Activated effector memory CD4-positive, alpha-beta T cell treated with anti-CD3 and anti-CD28 coated beads, Interleukin-2, amount 50 U/mL, for 16 hours (primary cell): ENCODE measurements at regions not wholly inside any gene's neighbourhood (a gene's known extent, or its start where the extent isn't known, plus 50 kb on each side); places are given as distances from the start of the nearest gene placed in this dataset.

Experiments used
- DNase-seq: peaks from one replicate; pipeline ENCODE4 v3.0.0-alpha.2; 2020

DNA sequence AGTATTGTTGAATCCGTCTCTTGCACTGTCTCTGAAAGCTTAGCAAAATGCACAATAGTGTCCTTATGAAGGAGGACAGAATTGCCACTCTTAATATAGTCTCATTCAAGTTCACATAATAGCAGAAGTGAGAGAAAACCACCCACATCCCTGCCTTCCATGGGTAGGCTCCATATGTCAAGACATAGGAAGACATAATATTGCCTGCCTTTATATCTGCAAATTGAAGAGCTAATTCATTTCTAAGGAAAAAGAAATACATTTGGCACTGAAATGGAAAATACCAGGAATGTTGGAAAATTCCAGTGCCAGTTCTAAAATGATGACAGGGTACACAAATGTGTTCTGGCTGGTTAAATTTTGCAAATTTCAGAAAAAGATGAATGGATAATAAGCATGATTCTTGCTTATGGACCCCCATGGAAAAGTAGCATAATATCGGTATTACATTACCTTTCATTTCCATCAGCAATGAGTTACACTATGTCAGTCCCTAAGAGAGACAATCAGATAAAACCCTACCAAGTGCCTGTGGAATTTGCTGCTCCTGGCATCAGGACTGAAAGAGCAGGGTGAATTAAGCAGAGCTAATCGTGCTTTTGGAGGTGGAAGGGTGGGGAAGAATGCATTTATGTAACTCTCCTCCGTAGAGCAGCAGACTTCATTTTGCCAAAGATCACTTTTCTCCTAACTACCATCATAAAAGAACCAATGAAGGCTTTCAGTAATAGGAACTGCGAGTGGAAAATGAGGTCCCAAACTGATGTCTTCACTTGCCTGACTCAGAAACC lies 312.6 kb downstream of the FGFR2 start:
- no peak for DNase-seq

DNA sequence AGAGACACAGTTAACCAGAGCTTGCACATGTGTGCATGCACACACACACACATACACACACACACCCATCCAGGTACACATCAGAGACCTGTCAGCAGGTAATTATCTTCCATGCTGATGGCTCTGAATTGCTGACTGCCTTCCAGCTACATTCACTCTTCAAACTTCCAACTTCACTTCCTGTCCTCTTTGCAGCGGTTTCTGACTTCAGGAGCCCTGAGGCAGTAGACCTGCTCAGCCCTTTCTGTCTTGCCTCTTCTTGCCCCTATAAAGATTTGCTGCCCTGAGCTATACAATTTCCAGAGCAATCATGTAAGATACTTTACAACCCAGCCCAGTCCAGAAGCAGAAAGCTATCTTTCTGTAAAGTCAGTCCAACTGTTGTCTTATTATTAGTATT lies 310.2 kb downstream of the FGFR2 start:
- DNase-seq = no peak

DNA sequence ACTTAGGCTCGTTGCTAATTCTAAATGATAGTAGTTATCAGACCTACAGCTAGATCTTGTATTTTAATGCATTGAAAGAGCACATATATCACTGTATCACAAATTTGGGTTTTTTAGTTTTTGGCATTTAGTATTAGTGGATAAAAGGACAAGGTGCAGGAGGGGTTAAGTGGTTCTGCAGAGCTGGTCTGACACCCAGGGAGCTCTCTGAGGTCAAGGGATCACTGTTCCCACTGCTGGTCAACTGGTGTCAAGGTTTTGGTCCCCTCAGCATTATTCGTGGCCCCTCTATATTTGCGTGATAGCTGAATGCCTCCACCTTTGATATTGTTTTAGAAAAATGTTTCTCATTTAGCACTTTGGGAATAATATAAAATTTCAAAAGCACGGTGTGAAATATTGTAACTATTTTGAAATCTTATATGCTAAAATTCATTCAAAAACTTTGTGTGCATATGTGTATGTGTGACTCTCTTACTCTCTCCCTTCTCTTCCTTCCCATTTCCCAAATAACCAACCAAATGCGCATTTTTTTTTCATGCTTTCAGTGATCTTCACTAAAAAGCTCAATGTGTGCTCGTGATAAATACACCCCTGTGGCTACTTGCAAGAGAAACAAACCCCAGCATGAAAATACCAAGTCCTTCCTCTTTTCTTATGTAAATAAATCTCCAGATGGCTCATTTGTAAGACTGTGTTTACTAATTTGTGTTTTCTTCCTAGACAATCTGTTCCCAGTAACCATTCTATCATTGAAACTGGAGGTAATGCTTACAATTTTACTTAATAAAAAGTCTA lies 309.2 kb downstream of the FGFR2 start:
- DNase-seq = no peak

DNA sequence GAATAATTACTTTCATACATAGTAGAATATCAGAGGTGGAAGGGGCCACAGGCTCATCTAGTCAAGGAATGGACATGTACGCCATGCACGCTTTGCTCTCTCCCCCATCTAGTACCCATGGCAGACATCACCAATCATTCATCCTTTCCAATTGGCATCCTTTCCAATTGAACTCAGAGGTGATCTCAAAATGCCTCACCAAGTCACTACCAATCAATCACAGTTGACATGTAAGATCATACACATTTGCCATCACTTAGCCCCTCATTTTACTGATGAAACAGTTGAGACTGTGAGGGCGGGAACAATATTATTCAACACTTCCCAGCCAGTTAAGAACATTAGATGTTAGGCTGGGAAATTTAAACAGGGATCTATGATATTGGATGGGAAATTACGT lies 308.4 kb downstream of the FGFR2 start:
- no peak for DNase-seq

DNA sequence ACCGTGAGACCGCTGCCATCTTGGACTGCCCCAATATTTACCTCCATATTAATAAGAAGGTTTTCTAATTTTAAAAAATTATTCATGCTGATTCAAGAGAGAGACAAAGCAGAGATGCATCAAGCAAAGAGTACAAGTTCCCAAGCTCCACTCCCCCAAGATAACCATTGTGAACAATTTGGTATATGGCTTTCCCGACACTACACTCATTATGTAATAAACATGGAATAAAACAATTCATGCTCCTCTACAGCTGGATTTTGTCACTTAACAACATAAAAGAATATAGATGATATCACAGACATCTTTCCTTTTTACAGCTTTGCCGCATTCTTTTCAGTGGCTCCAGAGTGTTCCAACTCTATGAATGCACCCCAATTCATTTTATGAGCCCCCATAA lies 307.6 kb downstream of the FGFR2 start:
- DNase-seq = no peak

DNA sequence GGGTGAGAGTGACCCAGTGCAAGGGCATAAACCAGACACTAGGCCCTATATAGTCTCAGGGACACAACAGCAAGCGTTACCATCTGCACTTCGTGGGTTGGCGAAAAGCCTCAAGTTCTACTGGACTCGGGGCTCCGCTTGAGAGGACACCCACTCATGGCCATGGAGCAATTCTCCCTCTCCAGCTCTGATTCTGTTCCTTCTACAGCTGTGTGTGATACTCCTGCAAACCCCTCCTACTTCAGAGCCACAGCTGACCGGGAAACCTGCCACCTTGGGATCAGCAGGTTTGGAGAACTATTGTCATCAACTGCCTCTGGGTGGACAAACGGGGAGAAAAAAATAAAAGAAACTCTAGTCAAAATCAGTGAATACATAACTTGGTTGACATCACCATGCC lies 306.9 kb downstream of the FGFR2 start:
- DNase-seq = no peak

DNA sequence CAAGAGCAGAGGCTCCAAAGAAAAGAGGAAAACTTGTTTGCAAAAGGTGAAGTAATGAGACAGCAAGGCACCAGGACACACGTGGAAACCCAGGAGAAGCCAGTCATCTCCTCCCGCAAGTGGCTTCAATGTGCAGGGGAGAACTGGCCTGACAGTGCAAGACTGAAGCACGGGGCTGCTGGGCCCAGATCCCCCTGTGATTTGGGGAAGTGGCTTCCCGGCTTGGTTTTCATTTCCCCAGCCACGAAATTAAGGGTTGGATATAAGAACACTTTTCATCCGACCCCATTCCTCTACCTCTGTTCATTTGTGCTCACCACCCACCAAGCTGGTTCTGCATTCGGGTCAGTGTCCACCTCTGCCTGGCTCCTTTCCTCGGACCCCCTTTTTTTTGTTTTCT lies 306.4 kb downstream of the FGFR2 start:
- no peak for DNase-seq

DNA sequence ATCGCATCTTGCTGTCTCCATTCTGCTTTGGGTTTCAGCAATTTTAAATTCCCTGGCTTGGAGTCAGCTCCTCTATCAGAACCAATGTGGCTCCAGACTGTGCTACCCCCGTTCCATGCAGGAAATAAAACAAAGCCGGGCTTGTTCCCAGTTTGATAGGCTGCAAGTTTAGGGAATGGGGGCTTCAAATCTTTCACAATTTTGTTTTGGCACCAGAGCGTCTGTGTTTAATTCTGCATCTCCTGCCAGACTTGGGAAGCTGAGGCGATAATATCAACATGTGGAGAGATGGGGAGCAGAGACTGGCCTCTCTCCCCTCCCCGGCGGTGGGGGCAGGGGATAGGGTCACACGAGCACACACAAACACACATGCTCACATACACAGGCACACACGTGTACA lies 305.9 kb downstream of the FGFR2 start:
- DNase-seq = no peak

DNA sequence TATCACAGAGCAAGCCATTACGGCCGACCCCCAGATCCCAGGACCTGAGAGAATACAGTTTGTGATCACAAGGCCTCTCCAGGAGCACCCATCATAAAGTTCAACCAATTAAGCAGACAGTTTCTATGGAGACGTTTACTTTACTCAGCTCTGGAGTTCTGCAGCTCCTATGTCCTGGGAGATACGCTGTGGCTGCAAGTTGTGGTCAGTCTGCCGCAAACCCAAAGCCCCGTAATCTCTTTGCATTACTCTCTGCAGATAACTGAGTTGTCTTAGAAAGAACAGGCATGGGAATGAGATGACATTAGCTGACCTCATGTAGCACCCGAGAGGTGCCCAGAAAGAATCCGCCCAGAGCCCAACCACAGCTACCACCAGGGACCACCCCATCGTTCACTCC lies 305.1 kb downstream of the FGFR2 start:
- DNase-seq = no peak

DNA sequence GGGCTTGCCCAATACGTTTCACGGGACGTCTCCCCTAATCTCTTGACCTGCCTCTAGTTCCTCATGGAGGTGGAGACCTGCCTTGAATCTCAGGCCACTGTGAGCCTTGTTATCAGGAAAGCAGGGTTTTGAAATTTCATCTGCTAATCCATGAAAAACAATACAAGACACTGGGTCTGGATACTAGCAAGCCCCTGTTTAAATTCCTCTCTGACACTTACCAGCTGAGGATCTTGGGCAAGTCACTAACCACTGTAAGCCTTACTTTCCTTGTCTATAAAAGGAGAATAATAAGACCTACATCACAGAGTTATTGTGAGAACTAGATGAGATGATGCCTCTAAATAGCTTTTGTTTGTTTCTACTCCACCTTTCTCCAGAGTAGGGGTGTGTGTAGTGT lies 303.6 kb downstream of the FGFR2 start:
- DNase-seq = no peak

DNA sequence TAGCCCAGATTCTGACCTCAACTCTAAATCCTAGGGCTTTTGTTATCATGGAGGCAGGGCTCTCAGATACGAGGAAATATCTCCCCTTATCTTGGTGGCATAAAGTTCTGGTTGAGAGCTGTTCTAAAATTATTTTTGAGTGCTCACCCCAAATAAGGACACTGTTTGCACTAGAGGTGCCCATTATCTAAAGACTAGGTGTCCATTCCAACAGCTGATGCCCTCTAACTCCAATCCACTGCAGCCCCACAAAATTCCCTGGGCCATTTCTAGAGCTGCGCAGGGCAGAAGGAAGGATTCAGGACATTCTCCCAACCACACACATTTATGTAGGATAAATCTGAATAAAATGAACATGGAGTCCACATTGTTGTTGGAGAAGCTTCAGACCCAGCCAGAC lies 301.9 kb downstream of the FGFR2 start:
- DNase-seq = no peak

DNA sequence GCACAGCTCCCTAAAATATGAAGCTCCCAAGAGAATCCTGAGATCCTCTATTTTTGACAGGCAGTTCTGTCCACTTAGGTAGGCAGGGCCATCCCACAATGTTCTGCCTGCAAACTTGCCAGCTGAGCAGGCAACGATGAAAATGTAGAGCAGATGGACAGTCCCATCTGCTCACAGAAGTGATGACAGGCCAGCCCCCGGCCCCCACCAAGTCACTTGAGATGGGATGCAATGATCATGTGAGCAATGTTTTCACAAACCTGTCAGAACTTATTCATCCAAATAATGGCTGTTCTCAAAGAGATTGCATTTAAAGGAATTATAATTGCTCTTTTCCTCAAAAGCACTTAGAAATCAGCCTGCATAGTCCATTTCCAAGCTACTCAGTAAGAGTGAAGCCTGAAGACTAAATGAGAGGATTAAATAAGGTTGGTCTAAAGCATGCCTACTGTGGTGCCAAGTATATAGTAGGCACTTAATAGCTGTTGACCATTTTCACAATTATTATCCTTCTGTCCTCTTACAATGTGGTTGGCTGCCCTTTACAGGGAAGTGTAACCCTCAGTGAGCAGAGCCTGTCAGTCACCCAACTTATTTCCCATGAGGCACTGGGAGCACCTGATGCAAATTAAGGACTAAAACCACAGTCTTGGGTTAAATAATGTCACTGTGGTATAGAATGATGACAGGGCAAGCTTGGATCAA lies 301.2 kb downstream of the FGFR2 start:
- no peak for DNase-seq

DNA sequence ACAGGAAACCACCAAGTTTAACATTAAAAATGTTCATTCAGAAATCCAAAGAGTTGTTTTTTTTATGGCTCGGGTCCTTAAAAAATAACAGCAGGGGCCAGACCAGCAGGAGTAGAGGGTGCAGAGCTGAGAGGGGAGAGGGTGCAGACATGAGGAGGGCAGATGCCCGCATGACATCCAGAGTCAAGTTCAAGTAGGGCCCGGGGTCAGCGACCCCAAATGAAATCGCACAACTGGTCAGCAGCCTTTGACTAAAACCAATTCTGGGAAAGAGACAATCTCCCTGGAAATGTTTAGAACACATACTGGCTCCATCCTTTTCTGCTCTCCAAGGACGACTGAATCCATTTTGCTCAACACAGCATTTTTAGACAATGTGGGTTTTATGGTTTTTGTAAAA lies 297.5 kb downstream of the FGFR2 start:
- DNase-seq = no peak

DNA sequence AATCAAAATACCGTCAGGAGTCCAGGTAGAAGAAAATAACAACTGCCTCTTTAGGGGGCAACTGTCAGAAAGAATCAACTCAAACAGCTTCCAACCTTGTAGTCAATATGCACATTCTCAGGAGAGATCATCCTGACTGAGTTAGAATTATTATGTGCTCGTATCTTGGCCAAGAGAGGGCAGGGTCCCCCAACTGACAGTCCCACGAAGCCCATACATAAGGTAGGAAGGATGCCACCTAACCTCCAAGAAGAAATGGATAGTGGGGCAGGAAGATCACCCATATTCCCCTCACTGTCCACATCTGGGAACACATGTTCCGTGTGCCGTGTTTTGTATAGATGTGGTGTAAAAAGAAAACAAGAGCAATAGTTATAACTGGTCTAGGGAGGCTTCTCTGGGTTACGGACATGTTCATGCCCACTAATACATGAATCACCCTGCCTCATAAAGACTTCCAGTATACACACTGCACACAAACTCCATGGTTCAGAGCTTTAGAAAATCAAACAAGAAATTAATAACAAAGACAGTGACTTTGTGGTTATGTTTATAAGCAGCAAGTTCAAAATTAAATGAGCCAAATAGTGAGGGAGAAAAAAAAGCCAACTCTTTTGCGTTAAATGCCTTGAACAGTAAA lies 295.6 kb downstream of the FGFR2 start:
- DNase-seq = no peak

DNA sequence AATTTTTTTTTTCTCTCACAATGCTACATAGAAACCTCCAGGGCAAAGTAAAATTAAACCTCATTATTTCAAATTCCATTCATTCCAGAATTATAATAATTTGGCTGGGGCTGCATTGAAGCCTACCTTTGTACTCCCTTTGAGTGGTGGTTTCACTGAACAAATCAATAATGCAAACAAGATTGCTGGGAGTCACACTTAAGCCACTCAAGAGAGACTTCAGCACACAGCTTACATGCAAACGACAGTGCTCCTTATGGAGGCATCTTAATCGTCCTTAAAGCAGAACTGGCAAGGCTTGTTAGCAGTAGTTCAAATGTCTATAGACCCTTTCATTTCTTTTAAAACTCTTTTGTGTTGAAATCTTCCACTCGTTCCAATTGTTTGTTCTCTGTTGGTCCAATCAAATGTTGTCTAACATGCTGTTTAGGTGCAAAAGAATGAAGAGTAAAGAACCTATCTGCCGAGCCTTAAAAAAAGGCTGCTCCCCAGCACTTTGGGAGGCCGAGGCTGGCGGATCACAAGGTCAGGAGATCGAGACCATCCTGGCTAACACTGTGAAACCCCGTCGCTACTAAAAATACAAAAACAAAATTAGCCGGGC lies 294.9 kb downstream of the FGFR2 start:
- DNase-seq = no peak

DNA sequence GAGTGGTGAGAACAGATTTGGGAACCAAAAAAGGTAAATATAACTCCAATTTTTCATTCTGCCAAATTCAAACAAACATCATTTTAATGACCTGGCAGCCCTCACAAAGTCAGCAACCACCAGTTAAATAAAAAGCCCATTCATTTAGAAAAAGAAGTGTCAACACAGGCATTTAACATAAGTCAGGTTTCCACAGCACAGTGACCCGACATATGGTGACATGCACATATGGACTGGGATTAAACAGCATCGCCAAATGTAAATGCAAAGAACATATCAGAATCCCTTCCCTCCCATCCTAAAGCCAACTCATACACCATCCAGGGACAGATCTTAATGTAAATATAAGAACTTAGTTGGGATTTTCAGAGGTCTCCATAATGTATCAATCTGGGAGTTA lies 293.2 kb downstream of the FGFR2 start:
- no peak for DNase-seq

DNA sequence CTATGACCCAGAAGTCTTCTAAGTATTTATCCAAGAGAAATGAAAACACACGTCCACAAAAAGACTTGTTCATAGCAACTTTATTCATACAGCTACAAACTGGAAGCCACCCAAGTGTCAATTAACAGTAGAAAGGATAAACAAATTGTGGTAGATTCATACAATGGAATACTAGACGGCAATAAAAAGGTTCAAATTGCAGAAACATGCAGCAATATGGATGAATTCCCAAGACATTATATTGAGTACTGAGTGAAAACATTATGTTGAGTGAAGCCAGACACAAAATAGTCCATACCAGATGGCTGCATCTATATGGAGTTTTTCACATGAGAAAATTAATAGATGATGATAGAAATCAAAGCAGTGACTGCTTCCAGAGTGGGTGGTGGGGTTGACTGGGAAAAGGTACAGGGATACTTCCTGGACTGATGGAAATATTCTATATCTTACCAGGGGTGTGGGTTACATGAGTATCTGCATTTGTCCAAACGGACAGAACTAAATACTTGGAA lies 292.0 kb downstream of the FGFR2 start:
- no peak for DNase-seq

DNA sequence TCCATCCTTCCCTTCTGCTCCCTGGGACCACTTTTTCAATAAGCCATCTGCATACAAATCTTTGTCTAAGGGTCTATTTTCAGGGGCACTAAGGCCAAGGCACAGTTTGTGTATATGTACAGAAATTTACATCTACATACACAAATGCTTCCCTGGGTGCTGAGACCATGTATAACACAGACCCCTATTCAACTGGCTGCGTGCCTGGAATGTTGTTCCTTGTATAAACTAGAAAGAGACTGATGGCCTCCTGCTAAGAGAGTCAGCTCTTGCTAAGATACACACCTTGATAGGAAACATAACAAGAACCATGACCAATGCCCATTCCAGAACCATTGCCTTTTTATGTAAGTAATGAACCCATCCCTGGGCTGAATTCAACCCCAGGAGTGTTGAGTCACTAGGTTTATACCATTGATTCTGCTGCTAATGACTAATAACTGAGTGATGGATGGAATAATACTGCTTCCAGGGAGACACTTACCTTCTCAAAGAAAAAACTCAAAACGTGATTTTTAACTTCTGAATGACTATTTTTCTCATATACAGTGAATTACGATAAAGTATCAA lies 290.7 kb downstream of the FGFR2 start:
- DNase-seq = no peak

DNA sequence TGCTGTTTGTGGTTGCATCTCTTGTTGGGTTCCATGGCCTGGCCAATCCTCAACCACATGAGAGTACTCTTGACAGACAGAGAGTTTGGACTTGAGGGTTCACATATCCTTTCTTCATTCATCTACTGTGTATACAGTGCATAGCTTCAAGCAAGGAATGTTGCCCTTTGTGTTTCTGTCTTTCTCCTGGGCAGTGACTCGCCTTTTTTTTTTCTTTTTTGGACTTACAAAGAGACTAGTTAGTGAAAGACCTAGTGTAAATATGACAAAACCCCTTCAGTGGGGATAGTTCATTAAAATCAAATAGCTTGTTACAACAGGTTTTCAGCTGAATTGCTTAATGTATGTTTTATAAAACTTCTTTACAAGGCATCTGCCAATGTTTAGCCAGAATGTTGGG lies 290.2 kb downstream of the FGFR2 start:
- DNase-seq = no peak

DNA sequence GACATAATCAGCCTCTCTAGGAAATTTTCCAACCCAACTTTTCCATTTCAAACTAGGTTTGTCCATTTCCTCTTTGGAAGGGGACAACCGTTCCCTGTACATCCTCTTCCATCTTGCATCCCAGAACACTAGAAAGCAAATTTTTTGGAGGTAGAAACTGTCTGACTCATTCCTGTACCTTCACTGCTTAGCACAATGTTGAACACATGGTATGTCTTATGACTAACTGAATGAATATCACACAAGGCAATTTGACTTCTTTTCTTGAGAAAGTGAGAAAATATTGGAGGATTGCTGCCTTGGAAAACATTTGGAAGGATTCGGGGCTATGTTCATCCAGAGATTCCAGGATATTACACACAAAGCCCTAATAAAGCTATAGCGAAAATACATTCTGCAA lies 289.1 kb downstream of the FGFR2 start:
- no peak for DNase-seq

DNA sequence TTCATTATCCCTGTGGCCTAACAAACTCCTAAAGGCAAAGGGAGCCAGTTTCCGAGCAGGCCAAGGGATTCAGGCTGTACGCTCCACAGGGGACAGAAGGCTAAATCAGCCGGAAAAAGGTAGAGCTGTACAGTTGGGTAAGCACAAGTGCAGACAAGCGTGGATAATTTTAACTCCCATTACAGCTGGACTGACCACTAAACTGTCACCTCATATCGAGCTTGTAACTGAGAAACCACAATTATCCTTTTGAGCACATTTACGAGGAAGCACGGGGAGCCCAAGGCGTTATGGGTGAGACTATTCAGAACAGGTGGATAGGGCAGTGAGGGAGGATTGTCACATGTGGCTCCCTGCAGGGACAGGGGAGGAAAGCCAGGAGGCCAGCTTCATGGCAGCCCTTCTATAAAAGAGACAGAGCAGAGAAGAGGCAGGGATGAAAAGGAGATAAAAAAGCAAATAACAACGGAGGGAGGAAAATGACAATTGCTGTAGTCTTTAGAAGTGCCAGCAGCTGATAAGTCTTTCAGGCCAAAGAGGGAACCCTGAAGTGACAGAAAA lies 288.0 kb downstream of the FGFR2 start:
- DNase-seq = no peak

DNA sequence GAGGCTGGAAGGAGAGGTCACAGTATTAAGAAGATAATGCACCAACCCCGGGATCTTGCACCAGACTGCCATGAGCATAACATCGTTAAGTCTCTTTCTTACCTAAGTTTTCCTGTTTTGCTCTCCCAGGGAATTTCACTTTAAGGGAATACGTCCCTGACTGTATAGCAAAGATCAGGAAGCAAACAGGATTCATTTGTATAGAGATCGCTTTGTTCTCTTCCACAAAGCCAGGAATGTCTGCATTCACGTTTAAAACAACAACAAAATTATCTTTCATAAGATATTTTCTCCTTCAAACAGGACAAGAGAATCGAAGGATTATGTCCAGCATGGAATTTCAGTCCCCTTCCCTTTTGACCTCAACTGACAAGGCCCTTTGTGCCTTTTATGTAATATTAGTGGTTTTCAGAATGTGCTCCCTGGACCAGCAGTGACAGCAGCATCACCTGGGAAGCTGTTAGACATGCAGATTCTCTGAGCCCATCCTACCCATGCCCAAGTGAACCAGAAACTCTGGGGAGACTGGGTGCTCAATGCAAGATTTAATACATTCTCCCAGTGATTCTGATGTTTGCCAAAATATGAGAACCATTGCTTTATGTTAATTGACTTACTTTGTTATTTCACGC lies 286.3 kb downstream of the FGFR2 start:
- no peak for DNase-seq
